HEK293 (cell line): ENCODE measurements at regions not wholly inside any gene's neighbourhood (a gene's known extent, or its start where the extent isn't known, plus 50 kb on each side); places are given as distances from the start of the nearest gene placed in this dataset.

Experiments
- CTCF ChIA-PET: fragments of 350-600 bp; formaldehyde crosslinking; extraction: SDS; loops from one replicate; lab custom pipeline; 2021; ENCODE audit warnings: antibody characterized with exemption; lab: Yijun Ruan, JAX
- POLR2A ChIA-PET: fragments of 300-600 bp; formaldehyde crosslinking; extraction: SDS; loops from one replicate; lab custom pipeline; 2020; ENCODE audit warnings: antibody characterized with exemption, inconsistent platforms; lab: Yijun Ruan, JAX
- H3K27ac ChIP-seq: fragments of 200-500 bp; sonication (Bioruptor generic); 2 replicates; pipeline ENCODE4 v1.5.1; 2014; ENCODE audit warnings: low read depth, low read length, control low read depth, inconsistent platforms; ENCODE audit errors: extremely low read depth
- H3K36me3 ChIP-seq, 2 experiments: fragments of 200-500 bp in 1 of 2; sonication (Bioruptor generic) in 1 of 2; 1 replicate in 1 of 2; 2 replicates in 1 of 2; pipeline ENCODE4 v1.5.1; 2014 to 2017; ENCODE audit warnings: inconsistent platforms in 2 of 2, low read length in 2 of 2; ENCODE audit not compliant: control insufficient read depth in 2 of 2, insufficient read depth in 1 of 2
- H3K4me1 ChIP-seq: fragments of 200-500 bp; sonication (Bioruptor generic); 2 replicates; pipeline ENCODE4 v1.5.1; 2014; ENCODE audit warnings: mild to moderate bottlenecking, low read length, inconsistent platforms; ENCODE audit not compliant: control insufficient read depth, insufficient read depth
- H3K4me3 ChIP-seq: 2 replicates; pipeline ENCODE4 v1.5.1; 2011; ENCODE audit warnings: low read depth, mild to moderate bottlenecking, control low read depth, low read length, moderate library complexity
- H3K9me3 ChIP-seq: fragments of 200-500 bp; sonication (Bioruptor generic); 2 replicates; pipeline ENCODE4 v1.5.1; 2014; ENCODE audit warnings: low read depth, low read length, inconsistent platforms; ENCODE audit not compliant: control insufficient read depth, insufficient read depth
- BCL11B ChIP-seq: fragments of 450-650 bp; formaldehyde crosslinking; IDR thresholded peaks from 2 replicates; pipeline ENCODE4 v1.5.1; 2016; ENCODE audit warnings: low read depth, missing biosample characterization, missing genetic modification characterization
- CTCF ChIP-seq: fragments of 450-650 bp; formaldehyde crosslinking; IDR thresholded peaks from 2 replicates; pipeline ENCODE4 v1.5.1; 2016; ENCODE audit warnings: missing biosample characterization, missing genetic modification characterization
- GLIS1 ChIP-seq: fragments of 450-650 bp; formaldehyde crosslinking; IDR thresholded peaks from 2 replicates; pipeline ENCODE4 v1.5.1; 2016; ENCODE audit warnings: missing biosample characterization, missing genetic modification characterization
- SP2 ChIP-seq: fragments of 450-650 bp; formaldehyde crosslinking; IDR thresholded peaks from 2 replicates; pipeline ENCODE4 v1.5.1; 2016; ENCODE audit warnings: missing biosample characterization, missing genetic modification characterization
- TCF7L2 ChIP-seq: IDR thresholded peaks from 2 replicates; pipeline ENCODE4 v1.6.1; 2011; ENCODE audit warnings: low read depth, mild to moderate bottlenecking, inconsistent platforms, low read length, moderate library complexity, borderline replicate concordance
- TSHZ1 ChIP-seq: fragments of 450-650 bp; formaldehyde crosslinking; IDR thresholded peaks from 2 replicates; pipeline ENCODE4 v1.5.1; 2016; ENCODE audit warnings: missing biosample characterization, missing genetic modification characterization, borderline replicate concordance
- ZNF148 ChIP-seq: fragments of 450-650 bp; formaldehyde crosslinking; IDR thresholded peaks from 2 replicates; pipeline ENCODE4 v1.5.0; 2017; ENCODE audit warnings: missing biosample characterization, missing genetic modification characterization, borderline replicate concordance
- ZNF169 ChIP-seq: fragments of 450-650 bp; formaldehyde crosslinking; IDR thresholded peaks from 2 replicates; pipeline ENCODE4 v1.5.1; 2016; ENCODE audit warnings: missing biosample characterization, missing genetic modification characterization
- ZNF19 ChIP-seq: fragments of 450-650 bp; formaldehyde crosslinking; IDR thresholded peaks from 2 replicates; pipeline ENCODE4; 2016; ENCODE audit warnings: missing biosample characterization, missing genetic modification characterization, low read depth
- ZNF2 ChIP-seq: fragments of 450-650 bp; formaldehyde crosslinking; IDR thresholded peaks from 2 replicates; pipeline ENCODE4 v1.5.1; 2016; ENCODE audit warnings: missing biosample characterization, missing genetic modification characterization
- ZNF302 ChIP-seq: fragments of 450-650 bp; formaldehyde crosslinking; IDR thresholded peaks from 2 replicates; pipeline ENCODE4 v1.5.1; 2016; ENCODE audit warnings: missing biosample characterization, missing genetic modification characterization, low read depth
- ZNF311 ChIP-seq: fragments of 450-650 bp; formaldehyde crosslinking; IDR thresholded peaks from 2 replicates; pipeline ENCODE4 v1.5.1; 2017; ENCODE audit warnings: missing biosample characterization, missing genetic modification characterization, borderline replicate concordance
- ZNF366 ChIP-seq: fragments of 450-650 bp; formaldehyde crosslinking; conservative IDR thresholded peaks from 2 replicates; pipeline ENCODE4 v1.5.1; 2016; ENCODE audit warnings: missing biosample characterization, missing genetic modification characterization
- ZNF404 ChIP-seq: fragments of 450-650 bp; formaldehyde crosslinking; IDR thresholded peaks from 2 replicates; pipeline ENCODE4 v1.5.1; 2017; ENCODE audit warnings: missing biosample characterization, missing genetic modification characterization
- ZNF449 ChIP-seq: fragments of 450-650 bp; formaldehyde crosslinking; IDR thresholded peaks from 2 replicates; pipeline ENCODE4 v1.5.1; 2017; ENCODE audit warnings: missing biosample characterization, mild to moderate bottlenecking, missing genetic modification characterization, moderate library complexity
- ZNF501 ChIP-seq: fragments of 450-650 bp; formaldehyde crosslinking; IDR thresholded peaks from 2 replicates; pipeline ENCODE4 v1.5.1; 2016; ENCODE audit warnings: missing biosample characterization, missing genetic modification characterization
- ZNF521 ChIP-seq: fragments of 450-650 bp; formaldehyde crosslinking; IDR thresholded peaks from 2 replicates; pipeline ENCODE4 v1.5.1; 2017; ENCODE audit warnings: missing biosample characterization, mild to moderate bottlenecking, missing genetic modification characterization
- ZNF677 ChIP-seq: fragments of 450-650 bp; IDR thresholded peaks from 2 replicates; pipeline ENCODE4 v1.5.0; 2018; ENCODE audit warnings: missing biosample characterization, mild to moderate bottlenecking, missing genetic modification characterization, moderate library complexity
- ZNF785 ChIP-seq: fragments of 450-650 bp; formaldehyde crosslinking; IDR thresholded peaks from 2 replicates; pipeline ENCODE4 v1.5.1; 2016; ENCODE audit warnings: missing biosample characterization, missing genetic modification characterization
- TF ChIP-seq, protein P1 (sequence below): fragments of 450-650 bp; formaldehyde crosslinking; IDR thresholded peaks from 2 replicates; pipeline ENCODE4 v1.5.1; 2016; ENCODE audit warnings: missing biosample characterization, missing genetic modification characterization, low read depth

DNA sequence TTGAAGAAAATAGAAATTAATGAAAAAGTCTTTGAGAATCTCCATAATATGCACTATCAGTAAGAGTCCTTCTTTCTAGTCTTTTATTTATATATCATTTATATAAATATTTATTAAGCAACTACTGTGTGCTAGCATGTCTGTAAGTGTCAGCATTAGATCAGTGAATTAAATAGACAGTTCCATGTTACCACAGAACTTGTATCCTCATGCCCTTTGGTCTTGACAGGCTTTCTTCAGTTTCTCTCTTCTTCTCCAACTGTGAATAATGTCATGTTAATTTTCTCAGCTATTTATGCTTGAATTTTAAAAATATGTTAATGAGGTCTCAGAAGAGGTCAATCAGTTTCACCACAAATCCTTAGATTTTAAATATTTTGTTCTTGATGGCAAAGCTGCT is 389.6 kb upstream of the TRAM1L1 start:
- H3K27ac ChIP-seq: no peak overlapping the region
- CTCF ChIA-PET: no interaction called here
- POLR2A ChIA-PET: no interaction called here
- TF ChIP-seq ZNF302 (no peak), ZNF2 (no peak), TSHZ1 (tag by site-specific recombination) (no peak), TCF7L2 (no peak), SP2 (tag by site-specific recombination) (no peak), ZNF169 (tag by site-specific recombination) (no peak), ZNF677 (no peak), ZNF311 (tag by site-specific recombination) (no peak), GLIS1 (tag by site-specific recombination) (no peak), ZNF19 (tag by site-specific recombination) (no peak), ZNF521 (no peak), ZNF785 (tag by site-specific recombination) (no peak), ZNF404 (tag by site-specific recombination) (no peak), BCL11B (tag by site-specific recombination) (no peak), ZNF366 (no peak)
- TF ChIP-seq, protein P1, sequence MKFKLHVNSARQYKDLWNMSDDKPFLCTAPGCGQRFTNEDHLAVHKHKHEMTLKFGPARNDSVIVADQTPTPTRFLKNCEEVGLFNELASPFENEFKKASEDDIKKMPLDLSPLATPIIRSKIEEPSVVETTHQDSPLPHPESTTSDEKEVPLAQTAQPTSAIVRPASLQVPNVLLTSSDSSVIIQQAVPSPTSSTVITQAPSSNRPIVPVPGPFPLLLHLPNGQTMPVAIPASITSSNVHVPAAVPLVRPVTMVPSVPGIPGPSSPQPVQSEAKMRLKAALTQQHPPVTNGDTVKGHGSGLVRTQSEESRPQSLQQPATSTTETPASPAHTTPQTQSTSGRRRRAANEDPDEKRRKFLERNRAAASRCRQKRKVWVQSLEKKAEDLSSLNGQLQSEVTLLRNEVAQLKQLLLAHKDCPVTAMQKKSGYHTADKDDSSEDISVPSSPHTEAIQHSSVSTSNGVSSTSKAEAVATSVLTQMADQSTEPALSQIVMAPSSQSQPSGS (tag by site-specific recombination): no peak
- H3K36me3 ChIP-seq: no peaks in the 10 kb centered on the region
- H3K9me3 ChIP-seq: no peaks in the 10 kb centered on the region
- H3K4me1 ChIP-seq: no peaks in the 10 kb centered on the region
- no peak overlapping the region for H3K4me3 ChIP-seq

DNA sequence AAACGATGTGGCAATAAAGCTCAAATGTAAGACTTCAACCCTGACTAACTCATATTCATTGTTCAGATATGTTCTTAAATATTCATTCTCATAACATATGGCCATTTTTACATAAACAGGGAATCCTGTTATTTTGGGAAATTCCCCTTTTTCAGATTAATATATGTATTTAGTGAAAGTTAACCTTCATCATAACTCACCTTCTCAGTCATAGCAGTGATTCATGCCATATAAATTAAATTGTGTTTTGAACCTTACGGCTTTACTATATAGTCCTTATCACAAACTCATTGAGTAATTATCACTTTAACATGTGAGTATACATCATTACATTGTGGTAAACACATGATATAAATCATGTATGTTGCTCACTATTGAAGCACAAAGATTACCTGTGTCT is 392.5 kb upstream of the TRAM1L1 start:
- Histone ChIP-seq H3K27ac (no peak overlapping the region), H3K36me3 (no peaks in the 10 kb centered on the region), H3K9me3 (no peaks in the 10 kb centered on the region), H3K4me3 (no peak overlapping the region), H3K4me1 (no peaks in the 10 kb centered on the region)
- POLR2A ChIA-PET: no interaction called here
- CTCF ChIA-PET: no interaction called here
- TF ChIP-seq TSHZ1 (tag by site-specific recombination) (no peak), ZNF449 (tag by site-specific recombination) (no peak), ZNF148 (tag by site-specific recombination) (no peak), CTCF (tag by site-specific recombination) (no peak), ZNF501 (tag by site-specific recombination) (no peak)
